ENCODE measurements at regions not wholly inside any gene's neighbourhood (a gene's known extent, or its start where the extent isn't known, plus 50 kb on each side); places are given as distances from the start of the nearest gene placed in this dataset.

DNA sequence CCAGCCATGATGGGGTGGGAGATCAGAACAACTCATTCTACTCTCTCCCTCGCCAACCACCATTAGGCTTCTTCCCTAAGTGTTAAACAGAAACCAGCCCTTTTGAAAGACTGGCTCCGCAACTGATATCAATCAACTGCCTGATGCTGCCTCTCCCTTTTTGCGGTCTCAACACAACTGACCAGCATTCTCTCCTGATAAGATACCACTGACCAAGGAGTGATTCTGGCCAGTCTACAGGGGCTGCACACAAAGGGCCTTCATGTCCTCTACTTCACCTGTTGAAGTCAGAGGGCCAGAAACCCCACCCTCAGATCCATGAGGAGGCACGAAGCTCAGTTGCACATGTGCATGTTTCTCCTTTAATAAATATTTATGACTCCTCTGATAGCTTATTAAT, 145.1 kb downstream of the CD24 start (continued):
- peak; percentile 74 for TF ChIP-seq ZNF134 (CRISPR knock-in tag; conservative IDR thresholded peaks at IDR 0.05)
- peak in 1 of 2 experiments; percentile 52; a peak in 2 of 4 replicates for TF ChIP-seq MAZ (CRISPR knock-in tag; conservative IDR thresholded peaks at IDR 0.05 in 1 of 2, IDR thresholded peaks at IDR 0.05 in 1 of 2)
- TF ChIP-seq SMARCB1 (IDR thresholded peaks at IDR 0.05; ENCODE audit: insufficient read length, low read depth) = no peak
- TF ChIP-seq ZBTB7A (IDR thresholded peaks at IDR 0.05; ENCODE audit: borderline replicate concordance, control insufficient read depth, low read depth, low read length) = no peak
- TF ChIP-seq, protein P1, sequence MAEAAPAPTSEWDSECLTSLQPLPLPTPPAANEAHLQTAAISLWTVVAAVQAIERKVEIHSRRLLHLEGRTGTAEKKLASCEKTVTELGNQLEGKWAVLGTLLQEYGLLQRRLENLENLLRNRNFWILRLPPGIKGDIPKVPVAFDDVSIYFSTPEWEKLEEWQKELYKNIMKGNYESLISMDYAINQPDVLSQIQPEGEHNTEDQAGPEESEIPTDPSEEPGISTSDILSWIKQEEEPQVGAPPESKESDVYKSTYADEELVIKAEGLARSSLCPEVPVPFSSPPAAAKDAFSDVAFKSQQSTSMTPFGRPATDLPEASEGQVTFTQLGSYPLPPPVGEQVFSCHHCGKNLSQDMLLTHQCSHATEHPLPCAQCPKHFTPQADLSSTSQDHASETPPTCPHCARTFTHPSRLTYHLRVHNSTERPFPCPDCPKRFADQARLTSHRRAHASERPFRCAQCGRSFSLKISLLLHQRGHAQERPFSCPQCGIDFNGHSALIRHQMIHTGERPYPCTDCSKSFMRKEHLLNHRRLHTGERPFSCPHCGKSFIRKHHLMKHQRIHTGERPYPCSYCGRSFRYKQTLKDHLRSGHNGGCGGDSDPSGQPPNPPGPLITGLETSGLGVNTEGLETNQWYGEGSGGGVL (CRISPR knock-in tag; IDR thresholded peaks at IDR 0.05) = no peak
- peak; percentile 35 for TF ChIP-seq HDAC3 (IDR thresholded peaks at IDR 0.05; ENCODE audit: borderline replicate concordance, partially characterized antibody)
- TF ChIP-seq SMARCC2 (IDR thresholded peaks at IDR 0.05; ENCODE audit: low read depth) = peak; percentile 65; the same call in 1 of the 2 replicates
- 0 out of 2 replicates have a peak, but pooled peaks have one; percentile 14 for TF ChIP-seq ELF1 (tag; IDR thresholded peaks at IDR 0.05)
- TF ChIP-seq MTA1 (IDR thresholded peaks at IDR 0.05; ENCODE audit: borderline replicate concordance) = peak; percentile 82
- TF ChIP-seq, protein P2, sequence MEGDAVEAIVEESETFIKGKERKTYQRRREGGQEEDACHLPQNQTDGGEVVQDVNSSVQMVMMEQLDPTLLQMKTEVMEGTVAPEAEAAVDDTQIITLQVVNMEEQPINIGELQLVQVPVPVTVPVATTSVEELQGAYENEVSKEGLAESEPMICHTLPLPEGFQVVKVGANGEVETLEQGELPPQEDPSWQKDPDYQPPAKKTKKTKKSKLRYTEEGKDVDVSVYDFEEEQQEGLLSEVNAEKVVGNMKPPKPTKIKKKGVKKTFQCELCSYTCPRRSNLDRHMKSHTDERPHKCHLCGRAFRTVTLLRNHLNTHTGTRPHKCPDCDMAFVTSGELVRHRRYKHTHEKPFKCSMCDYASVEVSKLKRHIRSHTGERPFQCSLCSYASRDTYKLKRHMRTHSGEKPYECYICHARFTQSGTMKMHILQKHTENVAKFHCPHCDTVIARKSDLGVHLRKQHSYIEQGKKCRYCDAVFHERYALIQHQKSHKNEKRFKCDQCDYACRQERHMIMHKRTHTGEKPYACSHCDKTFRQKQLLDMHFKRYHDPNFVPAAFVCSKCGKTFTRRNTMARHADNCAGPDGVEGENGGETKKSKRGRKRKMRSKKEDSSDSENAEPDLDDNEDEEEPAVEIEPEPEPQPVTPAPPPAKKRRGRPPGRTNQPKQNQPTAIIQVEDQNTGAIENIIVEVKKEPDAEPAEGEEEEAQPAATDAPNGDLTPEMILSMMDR (IDR thresholded peaks at IDR 0.05 in 2 of 3, conservative IDR thresholded peaks at IDR 0.05 in 1 of 3; ENCODE audit: insufficient read depth in 2 of 3, low read depth in 1 of 3, low read length in 3 of 3) = no peak
- TF ChIP-seq ETV5 (CRISPR knock-in tag; IDR thresholded peaks at IDR 0.05; ENCODE audit: low read depth) = no peak
- peak; percentile 29; the same call in 1 of the 2 replicates for TF ChIP-seq STAT5A (IDR thresholded peaks at IDR 0.05; ENCODE audit: borderline replicate concordance, low read length)
- no peak for TF ChIP-seq ZNF444 (CRISPR knock-in tag; IDR thresholded peaks at IDR 0.05)
- no peak for TF ChIP-seq GABPA (tag; conservative IDR thresholded peaks at IDR 0.05; ENCODE audit: low read depth)
- TF ChIP-seq TAF15 (IDR thresholded peaks at IDR 0.05; ENCODE audit: low read depth, low read length) = no peak
- no peak for TF ChIP-seq SMAD2 (IDR thresholded peaks at IDR 0.05; ENCODE audit: low read depth, low read length)
- TF ChIP-seq TOE1 (IDR thresholded peaks at IDR 0.05; ENCODE audit: borderline replicate concordance) = no peak
- no peak for TF ChIP-seq TOE1 (CRISPR knock-in tag; IDR thresholded peaks at IDR 0.05; ENCODE audit: borderline replicate concordance, low read depth)
- peak; percentile 68; the same call in 1 of the 2 replicates for TF ChIP-seq RUNX1 (IDR thresholded peaks at IDR 0.05; ENCODE audit: low read depth)
- peak; percentile 67 for TF ChIP-seq ZNF766 (CRISPR knock-in tag; conservative IDR thresholded peaks at IDR 0.05)
- TF ChIP-seq, protein P3, sequence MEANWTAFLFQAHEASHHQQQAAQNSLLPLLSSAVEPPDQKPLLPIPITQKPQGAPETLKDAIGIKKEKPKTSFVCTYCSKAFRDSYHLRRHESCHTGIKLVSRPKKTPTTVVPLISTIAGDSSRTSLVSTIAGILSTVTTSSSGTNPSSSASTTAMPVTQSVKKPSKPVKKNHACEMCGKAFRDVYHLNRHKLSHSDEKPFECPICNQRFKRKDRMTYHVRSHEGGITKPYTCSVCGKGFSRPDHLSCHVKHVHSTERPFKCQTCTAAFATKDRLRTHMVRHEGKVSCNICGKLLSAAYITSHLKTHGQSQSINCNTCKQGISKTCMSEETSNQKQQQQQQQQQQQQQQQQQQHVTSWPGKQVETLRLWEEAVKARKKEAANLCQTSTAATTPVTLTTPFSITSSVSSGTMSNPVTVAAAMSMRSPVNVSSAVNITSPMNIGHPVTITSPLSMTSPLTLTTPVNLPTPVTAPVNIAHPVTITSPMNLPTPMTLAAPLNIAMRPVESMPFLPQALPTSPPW (CRISPR knock-in tag; IDR thresholded peaks at IDR 0.05) = peak; percentile 60; the same call in 1 of the 2 replicates
- TF ChIP-seq MYNN (IDR thresholded peaks at IDR 0.05) = peak; percentile 41; the same call in 1 of the 2 replicates
- TF ChIP-seq MYNN (CRISPR knock-in tag; IDR thresholded peaks at IDR 0.05) = no peak
- peak; percentile 10 for TF ChIP-seq NEUROD1 (IDR thresholded peaks at IDR 0.05; ENCODE audit: borderline replicate concordance, low read depth, low read length, partially characterized antibody)
- TF ChIP-seq NFIX (CRISPR knock-in tag; IDR thresholded peaks at IDR 0.05; ENCODE audit: low read depth) = no peak
- TF ChIP-seq HMG20B (CRISPR knock-in tag; IDR thresholded peaks at IDR 0.05) = no peak

Measured in K562 (cell line).